Nephron progenitor cell (in vitro differentiated cells): ENCODE measurements at regions not wholly inside any gene's neighbourhood (a gene's known extent, or its start where the extent isn't known, plus 50 kb on each side); places are given as distances from the start of the nearest gene placed in this dataset.
"Not testable (repeated sequence)": the region's sequence is repeated elsewhere in the genome, so short reads cannot be mapped to it uniquely, and the experiment has no call there.

Experiments used
- DNase-seq: peaks from one replicate; pipeline ENCODE4 v3.0.0; 2021
- H3K27ac Mint-ChIP-seq: 2 replicates; pipeline ENCODE4 v1.8.0; 2021; ENCODE audit warnings: mild to moderate bottlenecking, moderate library complexity, mixed read lengths
- H3K27me3 Mint-ChIP-seq: 2 replicates; pipeline ENCODE4 v1.8.0; 2021; ENCODE audit warnings: mild to moderate bottlenecking, low read depth, mixed read lengths; ENCODE audit not compliant: poor library complexity
- H3K36me3 Mint-ChIP-seq: 2 replicates; pipeline ENCODE4 v1.8.0; 2021; ENCODE audit warnings: low read depth, mixed read lengths
- H3K4me1 Mint-ChIP-seq: 2 replicates; pipeline ENCODE4 v1.8.0; 2021; ENCODE audit warnings: mixed read lengths
- H3K4me3 Mint-ChIP-seq: 2 replicates; pipeline ENCODE4 v1.8.0; 2021; ENCODE audit warnings: mild to moderate bottlenecking, moderate library complexity, mixed read lengths
- H3K9me3 Mint-ChIP-seq: 2 replicates; pipeline ENCODE4 v1.8.0; 2021; ENCODE audit warnings: mild to moderate bottlenecking, moderate library complexity, mixed read lengths
- TF ChIP-seq, protein P1 (sequence below): fragments of 200-600 bp; sonication (generic); IDR thresholded peaks from 2 replicates; pipeline ENCODE4 v1.5.0; 2021; ENCODE audit warnings: antibody characterized with exemption

DNA sequence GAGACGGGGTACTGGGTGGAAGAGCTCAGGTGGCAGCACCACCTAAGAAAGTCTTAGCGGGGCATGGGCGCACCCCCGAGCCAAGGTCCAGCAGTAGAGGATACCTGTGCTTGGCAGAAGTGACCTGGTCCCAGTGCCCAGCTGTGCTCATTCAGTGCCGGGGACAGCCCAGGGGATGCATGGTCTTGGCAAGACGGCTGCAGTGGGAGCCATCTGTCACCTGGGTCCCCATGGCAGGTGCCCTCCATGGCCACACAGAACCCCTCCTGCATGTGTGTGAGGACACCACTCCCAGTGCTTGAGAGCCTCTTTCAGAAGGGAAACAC lies 664.7 kb downstream of the QKI start:
- Mint-ChIP-seq H3K4me1 (peaks cover 5% of the 10 kb centered on the region), H3K27ac (no peak overlapping the region), H3K4me3 (no peak overlapping the region), H3K9me3 (no peaks in the 10 kb centered on the region), H3K36me3 (no peaks in the 10 kb centered on the region), H3K27me3 (peaks cover 3% of the 10 kb centered on the region)
- DNase-seq, result no peak
- TF ChIP-seq, protein P1, sequence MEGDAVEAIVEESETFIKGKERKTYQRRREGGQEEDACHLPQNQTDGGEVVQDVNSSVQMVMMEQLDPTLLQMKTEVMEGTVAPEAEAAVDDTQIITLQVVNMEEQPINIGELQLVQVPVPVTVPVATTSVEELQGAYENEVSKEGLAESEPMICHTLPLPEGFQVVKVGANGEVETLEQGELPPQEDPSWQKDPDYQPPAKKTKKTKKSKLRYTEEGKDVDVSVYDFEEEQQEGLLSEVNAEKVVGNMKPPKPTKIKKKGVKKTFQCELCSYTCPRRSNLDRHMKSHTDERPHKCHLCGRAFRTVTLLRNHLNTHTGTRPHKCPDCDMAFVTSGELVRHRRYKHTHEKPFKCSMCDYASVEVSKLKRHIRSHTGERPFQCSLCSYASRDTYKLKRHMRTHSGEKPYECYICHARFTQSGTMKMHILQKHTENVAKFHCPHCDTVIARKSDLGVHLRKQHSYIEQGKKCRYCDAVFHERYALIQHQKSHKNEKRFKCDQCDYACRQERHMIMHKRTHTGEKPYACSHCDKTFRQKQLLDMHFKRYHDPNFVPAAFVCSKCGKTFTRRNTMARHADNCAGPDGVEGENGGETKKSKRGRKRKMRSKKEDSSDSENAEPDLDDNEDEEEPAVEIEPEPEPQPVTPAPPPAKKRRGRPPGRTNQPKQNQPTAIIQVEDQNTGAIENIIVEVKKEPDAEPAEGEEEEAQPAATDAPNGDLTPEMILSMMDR, result no peak

DNA sequence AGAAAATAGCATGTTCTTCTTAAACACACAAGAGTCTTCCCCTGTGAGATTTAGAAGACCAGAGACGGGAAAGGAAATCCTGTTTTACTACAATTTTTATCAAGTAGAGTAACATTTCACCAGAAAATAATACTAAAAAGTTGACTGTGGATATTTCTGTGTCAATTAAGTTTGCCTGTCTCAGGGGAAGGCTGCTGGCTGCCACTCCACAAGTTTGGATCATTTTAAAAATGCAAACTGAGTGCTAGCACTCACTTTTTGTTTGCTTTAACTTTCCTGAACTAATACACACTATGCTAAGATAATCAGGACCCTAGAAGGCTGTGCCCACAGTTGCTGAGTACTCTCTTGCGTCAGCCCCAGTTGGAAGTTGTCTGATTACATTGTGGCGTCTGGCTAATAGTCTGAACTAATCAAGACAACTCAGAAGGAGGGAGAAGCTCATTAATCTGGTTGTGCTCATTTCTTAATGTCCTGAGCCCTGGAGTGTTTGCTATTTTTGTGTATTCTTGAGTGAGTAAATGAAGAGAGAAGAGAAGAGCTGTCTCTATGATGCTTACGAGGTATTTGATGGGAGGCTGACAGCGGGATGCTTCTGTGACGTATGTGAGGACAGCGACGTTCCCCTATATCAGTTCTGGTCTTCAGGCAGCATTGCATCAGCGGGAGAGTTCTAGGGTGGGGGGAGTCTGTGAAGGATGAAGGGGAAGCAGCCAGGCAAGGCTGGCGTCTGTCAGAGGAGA lies 664.2 kb downstream of the QKI start:
- Mint-ChIP-seq H3K36me3 (no peaks in the 10 kb centered on the region), H3K27ac (no peak overlapping the region), H3K4me1 (peaks cover 5% of the 10 kb centered on the region), H3K4me3 (no peak overlapping the region), H3K27me3 (peaks cover 3% of the 10 kb centered on the region), H3K9me3 (no peaks in the 10 kb centered on the region)
- DNase-seq, result no peak
- TF ChIP-seq, protein P1, result no peak

DNA sequence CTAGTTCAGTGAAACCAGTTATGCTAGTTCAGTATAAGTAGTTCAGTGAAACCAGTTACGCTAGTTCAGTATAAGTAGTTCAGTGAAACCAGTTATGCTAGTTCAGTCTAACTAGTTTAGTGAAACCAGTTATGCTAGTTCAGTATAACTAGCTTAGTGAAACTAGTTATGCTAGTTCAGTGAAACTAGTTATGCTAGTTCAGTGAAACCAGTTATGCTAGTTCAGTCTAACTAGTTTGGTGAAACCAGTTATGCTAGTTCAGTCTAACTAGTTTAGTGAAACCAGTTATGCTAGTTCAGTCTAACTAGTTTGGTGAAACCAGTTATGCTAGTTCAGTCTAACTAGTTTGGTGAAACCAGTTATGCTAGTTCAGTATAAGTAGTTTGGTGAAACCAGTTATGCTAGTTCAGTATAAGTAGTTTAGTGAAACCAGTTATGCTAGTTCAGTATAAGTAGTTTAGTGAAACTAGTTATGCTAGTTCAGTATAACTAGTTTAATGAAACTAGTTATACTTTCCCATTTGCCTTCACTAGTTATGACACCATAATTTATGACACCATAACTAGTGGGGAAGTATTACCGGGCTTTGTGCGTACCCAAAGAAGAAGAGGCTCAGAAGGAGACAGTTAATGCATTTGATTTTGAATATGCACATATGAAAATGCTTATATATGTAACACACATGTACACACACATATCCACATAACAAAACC lies 662.5 kb downstream of the QKI start:
- not testable (repeated sequence) for DNase-seq, H3K27ac Mint-ChIP-seq, H3K4me3 Mint-ChIP-seq, H3K36me3 Mint-ChIP-seq, H3K9me3 Mint-ChIP-seq, H3K27me3 Mint-ChIP-seq, H3K4me1 Mint-ChIP-seq

DNA sequence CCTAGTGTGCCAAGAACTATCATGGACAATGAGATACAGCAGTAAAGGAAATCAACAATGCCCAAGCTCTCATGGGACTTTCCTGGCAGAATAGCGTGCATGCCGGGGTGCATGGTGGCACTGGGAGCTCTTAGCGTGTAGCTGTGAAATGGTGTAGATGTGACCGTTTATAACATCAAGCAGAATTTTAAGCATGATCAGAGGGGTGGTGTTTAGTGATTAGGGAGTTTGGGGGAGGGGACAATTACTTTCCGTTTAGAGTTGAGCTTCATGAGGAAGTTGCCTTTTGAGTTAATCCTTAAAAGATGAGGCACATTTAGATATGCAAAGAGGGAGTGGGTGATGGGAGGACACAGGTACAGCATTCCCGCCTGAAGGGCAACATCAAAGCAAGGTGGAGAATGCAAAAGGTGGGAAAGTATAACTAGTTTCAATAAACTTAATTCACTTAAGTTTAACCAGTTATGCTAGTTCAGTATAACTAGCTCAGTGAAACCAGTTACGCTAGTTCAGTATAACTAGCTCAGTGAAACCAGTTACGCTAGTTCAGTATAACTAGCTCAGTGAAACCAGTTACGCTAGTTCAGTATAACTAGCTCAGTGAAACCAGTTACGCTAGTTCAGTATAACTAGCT lies 661.6 kb downstream of the QKI start:
- no peak overlapping the region for H3K27ac Mint-ChIP-seq
- no peaks in the 10 kb centered on the region for H3K36me3 Mint-ChIP-seq
- TF ChIP-seq, protein P1, result no peak
- no peak for DNase-seq
- peaks cover 6% of the 10 kb centered on the region for H3K27me3 Mint-ChIP-seq
- H3K4me3 Mint-ChIP-seq, result no peak overlapping the region
- no peaks in the 10 kb centered on the region for H3K9me3 Mint-ChIP-seq
- no peaks in the 10 kb centered on the region for H3K4me1 Mint-ChIP-seq

DNA sequence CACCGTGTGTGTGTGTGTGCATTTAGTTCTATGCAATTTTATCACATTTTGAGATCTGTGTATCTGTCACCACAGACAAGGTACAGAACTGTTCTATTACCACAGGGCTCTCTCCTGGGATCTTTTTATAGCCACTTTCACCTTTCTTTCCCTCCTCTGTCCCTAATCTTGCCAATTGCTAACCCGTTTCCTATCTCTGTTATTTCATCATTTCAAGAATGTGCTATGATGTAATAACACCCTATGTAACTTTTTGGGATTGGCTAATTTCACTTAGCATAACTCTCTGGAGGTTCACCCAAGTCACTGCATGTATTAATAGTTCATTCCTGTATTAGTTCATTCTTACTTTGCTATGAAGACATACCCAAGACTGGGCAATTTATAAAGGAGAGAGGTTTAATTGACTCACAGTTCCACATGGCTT lies 657.7 kb downstream of the QKI start:
- Mint-ChIP-seq H3K27ac (no peak overlapping the region), H3K36me3 (no peaks in the 10 kb centered on the region)
- DNase-seq, result no peak

More for the DNA sequence above, 657.7 kb downstream of the QKI start:
- no peak overlapping the region for H3K4me3 Mint-ChIP-seq
- TF ChIP-seq, protein P1, result no peak
- H3K4me1 Mint-ChIP-seq, result no peaks in the 10 kb centered on the region
- peaks cover 4% of the 10 kb centered on the region for H3K27me3 Mint-ChIP-seq
- H3K9me3 Mint-ChIP-seq, result no peaks in the 10 kb centered on the region
